ENCODE measurements at regions not wholly inside any gene's neighbourhood (a gene's known extent, or its start where the extent isn't known, plus 50 kb on each side); places are given as distances from the start of the nearest gene placed in this dataset.

DNA sequence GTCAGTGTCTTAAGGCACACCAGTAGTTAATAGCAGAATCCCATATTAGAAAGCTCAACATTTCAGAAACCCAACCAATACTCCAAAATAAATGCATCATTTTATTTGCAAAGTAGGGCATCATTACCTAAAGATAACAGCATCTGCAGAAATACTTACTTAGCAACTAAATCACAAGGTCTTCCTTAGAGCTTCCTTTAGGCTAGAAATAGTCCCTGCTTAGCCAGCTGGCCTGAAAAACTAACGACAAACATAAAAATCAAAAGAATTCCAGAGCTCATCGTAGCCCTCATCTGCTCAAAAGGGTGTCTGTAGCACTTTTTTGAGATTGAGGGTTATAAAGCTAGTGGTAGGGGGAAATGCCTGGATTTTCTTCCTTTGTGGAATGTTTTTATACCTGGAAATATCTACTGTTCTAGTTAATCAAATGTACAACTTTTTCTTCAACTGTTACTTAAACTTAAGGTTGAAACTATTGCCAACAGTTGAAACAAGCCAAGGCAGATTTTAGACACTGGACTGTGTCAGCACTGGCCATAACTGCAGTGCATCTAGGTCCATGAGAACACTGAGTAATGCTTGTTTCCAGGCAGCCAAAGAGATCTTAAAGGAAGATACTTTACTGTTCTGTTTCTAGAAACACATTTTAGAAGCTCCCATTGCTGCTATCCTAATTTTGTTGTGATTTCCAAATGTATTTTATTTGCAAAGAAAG is 129.4 kb upstream of the RASA1 start:
- no peak for FAIRE-seq
- dilution Hi-C loops (cut with MboI; ENCODE audit: extremely low pct_ligation_motif_present, low sequenced_read_pairs), result no loop called here
- POLR2A ChIA-PET, result no interaction called here

DNA sequence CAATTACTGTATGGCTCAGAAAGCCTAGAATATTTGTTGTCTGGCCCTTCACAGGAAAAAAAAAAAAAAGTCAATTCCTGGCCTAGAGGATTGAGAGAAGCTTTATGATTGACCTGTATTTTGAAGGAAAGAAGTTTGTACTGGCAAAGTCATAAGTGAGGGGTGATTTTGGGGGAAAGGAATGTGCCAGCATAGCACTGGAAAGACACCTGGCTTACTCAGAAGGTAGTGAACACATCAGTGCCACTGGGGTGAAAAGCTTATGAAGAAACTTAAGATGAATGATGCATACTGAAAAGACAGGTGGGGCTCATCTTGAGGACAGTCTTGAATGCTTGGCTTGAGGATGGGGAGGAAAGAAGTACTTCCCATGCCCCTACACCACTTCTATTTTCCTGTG is 127.9 kb upstream of the RASA1 start:
- no TSS peak for BruUV-seq (replicated peaks)
- Histone ChIP-seq H3K79me2 (ENCODE audit: control insufficient read depth, insufficient read depth, low read length) (no peaks in the 10 kb centered on the region), H3K27ac (ENCODE audit: insufficient read depth, low read depth, low read length) (no peak overlapping the region), H2AFZ (ENCODE audit: low read depth, low read length) (no peak overlapping the region), H3K4me2 (ENCODE audit: insufficient read depth, low read length) (no peak overlapping the region), H3K4me1 (ENCODE audit: control insufficient read depth, extremely low read depth, insufficient read depth, low read length) (no peaks in the 10 kb centered on the region), H3K9ac (replicated peaks; ENCODE audit: extremely low read depth, insufficient read depth, low read length) (no peak overlapping the region), H3K9me1 (replicated peaks; ENCODE audit: control insufficient read depth, extremely low read depth, insufficient read depth, low read length) (no peaks in the 10 kb centered on the region), H3K9me3 (replicated peaks; ENCODE audit: control insufficient read depth, insufficient read depth, low read length) (no peaks in the 10 kb centered on the region), H3K4me3 (replicated peaks in 1 of 3; ENCODE audit: insufficient read depth in 1 of 3, low read depth in 1 of 3, low read length in 3 of 3) (no peak overlapping the region), H3K27me3 (ENCODE audit: control insufficient read depth in 2 of 2, insufficient read depth in 2 of 2, low read length in 2 of 2) (no peaks in the 10 kb centered on the region), H4K20me1 (replicated peaks; ENCODE audit: control insufficient read depth, extremely low read depth, insufficient read depth, low read length) (no peaks in the 10 kb centered on the region), H3K36me3 (ENCODE audit: control insufficient read depth in 2 of 2, extremely low read depth in 1 of 2, insufficient read depth in 2 of 2, low read length in 2 of 2) (no peaks in the 10 kb centered on the region)
- CTCF ChIA-PET, result interaction anchor here (1.3 kb wide), 1 partner anchor 70 kb away, joined by 3 read pairs; no protein-coding TSS in a partner anchor
- POLR2A ChIA-PET, result no interaction called here
- DNase-seq (ENCODE audit: low read depth, low spot score) (no peak), FAIRE-seq (no peak)
- no peak for TF ChIP-seq MYC (IDR thresholded peaks at IDR 0.05; ENCODE audit: low read depth, low read length)
- TF ChIP-seq EZH2 (IDR thresholded peaks at IDR 0.05; ENCODE audit: borderline replicate concordance, low read depth, low read length, severe bottlenecking), result no peak
- no peak for TF ChIP-seq POLR2AphosphoS5 (IDR thresholded peaks at IDR 0.05; ENCODE audit: insufficient read depth, low read depth, low read length)
- TF ChIP-seq FOS (IDR thresholded peaks at IDR 0.05; ENCODE audit: borderline replicate concordance, insufficient read depth, low read length), result no peak
- no peak for TF ChIP-seq POLR2A (IDR thresholded peaks at IDR 0.05; ENCODE audit: low read depth, low read length)
- TF ChIP-seq JUN (IDR thresholded peaks at IDR 0.05; ENCODE audit: borderline replicate concordance, insufficient read depth, insufficient read length, low read depth), result no peak
- TF ChIP-seq, protein P1, sequence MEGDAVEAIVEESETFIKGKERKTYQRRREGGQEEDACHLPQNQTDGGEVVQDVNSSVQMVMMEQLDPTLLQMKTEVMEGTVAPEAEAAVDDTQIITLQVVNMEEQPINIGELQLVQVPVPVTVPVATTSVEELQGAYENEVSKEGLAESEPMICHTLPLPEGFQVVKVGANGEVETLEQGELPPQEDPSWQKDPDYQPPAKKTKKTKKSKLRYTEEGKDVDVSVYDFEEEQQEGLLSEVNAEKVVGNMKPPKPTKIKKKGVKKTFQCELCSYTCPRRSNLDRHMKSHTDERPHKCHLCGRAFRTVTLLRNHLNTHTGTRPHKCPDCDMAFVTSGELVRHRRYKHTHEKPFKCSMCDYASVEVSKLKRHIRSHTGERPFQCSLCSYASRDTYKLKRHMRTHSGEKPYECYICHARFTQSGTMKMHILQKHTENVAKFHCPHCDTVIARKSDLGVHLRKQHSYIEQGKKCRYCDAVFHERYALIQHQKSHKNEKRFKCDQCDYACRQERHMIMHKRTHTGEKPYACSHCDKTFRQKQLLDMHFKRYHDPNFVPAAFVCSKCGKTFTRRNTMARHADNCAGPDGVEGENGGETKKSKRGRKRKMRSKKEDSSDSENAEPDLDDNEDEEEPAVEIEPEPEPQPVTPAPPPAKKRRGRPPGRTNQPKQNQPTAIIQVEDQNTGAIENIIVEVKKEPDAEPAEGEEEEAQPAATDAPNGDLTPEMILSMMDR (IDR thresholded peaks at IDR 0.05; ENCODE audit: extremely low read depth in 1 of 2, insufficient read depth in 1 of 2, low read depth in 1 of 2, low read length in 2 of 2), result no peak
- TF ChIP-seq GATA2 (IDR thresholded peaks at IDR 0.05; ENCODE audit: insufficient read depth, insufficient read length, low read depth, low read length), result no peak
- TF ChIP-seq, protein P2, sequence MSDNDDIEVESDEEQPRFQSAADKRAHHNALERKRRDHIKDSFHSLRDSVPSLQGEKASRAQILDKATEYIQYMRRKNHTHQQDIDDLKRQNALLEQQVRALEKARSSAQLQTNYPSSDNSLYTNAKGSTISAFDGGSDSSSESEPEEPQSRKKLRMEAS (IDR thresholded peaks at IDR 0.05; ENCODE audit: insufficient read depth, insufficient read length), result no peak
- intact Hi-C loops (cut with micrococcal nuclease) (no loop called here), dilution Hi-C loops (cut with MboI; ENCODE audit: extremely low pct_ligation_motif_present, low sequenced_read_pairs) (no loop called here)

More for the DNA sequence above, 129.4 kb upstream of the RASA1 start:
- Histone ChIP-seq H3K9ac (replicated peaks; ENCODE audit: extremely low read depth, insufficient read depth, low read length) (no peak overlapping the region), H3K27me3 (ENCODE audit: control insufficient read depth in 2 of 2, insufficient read depth in 2 of 2, low read length in 2 of 2) (no peaks in the 10 kb centered on the region), H3K4me2 (ENCODE audit: insufficient read depth, low read length) (no peak overlapping the region), H3K9me1 (replicated peaks; ENCODE audit: control insufficient read depth, extremely low read depth, insufficient read depth, low read length) (no peaks in the 10 kb centered on the region), H2AFZ (ENCODE audit: low read depth, low read length) (no peak overlapping the region), H3K27ac (ENCODE audit: insufficient read depth, low read depth, low read length) (no peak overlapping the region), H3K79me2 (ENCODE audit: control insufficient read depth, insufficient read depth, low read length) (no peaks in the 10 kb centered on the region), H4K20me1 (replicated peaks; ENCODE audit: control insufficient read depth, extremely low read depth, insufficient read depth, low read length) (no peaks in the 10 kb centered on the region), H3K36me3 (ENCODE audit: control insufficient read depth in 2 of 2, extremely low read depth in 1 of 2, insufficient read depth in 2 of 2, low read length in 2 of 2) (no peaks in the 10 kb centered on the region), H3K4me1 (ENCODE audit: control insufficient read depth, extremely low read depth, insufficient read depth, low read length) (no peaks in the 10 kb centered on the region), H3K4me3 (replicated peaks in 1 of 3; ENCODE audit: insufficient read depth in 1 of 3, low read depth in 1 of 3, low read length in 3 of 3) (no peak overlapping the region), H3K9me3 (replicated peaks; ENCODE audit: control insufficient read depth, insufficient read depth, low read length) (no peaks in the 10 kb centered on the region)
- TF ChIP-seq, protein P1 (IDR thresholded peaks at IDR 0.05; ENCODE audit: extremely low read depth in 1 of 2, insufficient read depth in 1 of 2, low read depth in 1 of 2, low read length in 2 of 2), result no peak
- TF ChIP-seq EZH2 (IDR thresholded peaks at IDR 0.05; ENCODE audit: borderline replicate concordance, low read depth, low read length, severe bottlenecking), result no peak
- no TSS peak for BruUV-seq (replicated peaks)
- CTCF ChIA-PET, result interaction anchor here (1.0 to 2.3 kb wide), 2 partner anchors 13 to 262 kb away, joined by 3 to 8 read pairs; no protein-coding TSS in a partner anchor
- DNase-seq (ENCODE audit: low read depth, low spot score), result no peak
- intact Hi-C loops (cut with micrococcal nuclease), result no loop called here
